ENCODE measurements at regions not wholly inside any gene's neighbourhood (a gene's known extent, or its start where the extent isn't known, plus 50 kb on each side); places are given as distances from the start of the nearest gene placed in this dataset.

DNA sequence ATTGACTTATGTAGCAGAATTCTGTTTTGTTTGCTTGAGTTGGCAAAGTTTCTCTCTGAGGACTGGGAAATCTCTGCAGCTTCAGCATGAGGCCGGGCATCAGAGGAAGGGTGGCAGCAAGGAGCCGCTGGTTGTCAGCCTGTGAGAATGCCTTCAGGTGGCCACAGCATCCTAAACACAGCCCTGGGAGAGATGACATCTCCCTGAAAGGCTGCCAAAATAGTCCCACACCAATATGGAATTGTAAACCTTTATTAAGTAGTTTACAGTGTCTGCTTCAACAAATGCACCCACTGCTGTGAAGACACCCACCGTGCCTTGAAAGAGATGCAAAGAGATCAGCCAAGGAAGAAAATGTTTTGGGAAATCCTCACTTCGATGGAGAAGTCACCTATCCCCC is 609.7 kb upstream of the ARRDC4 start:
- Histone ChIP-seq H3K27me3 (no peaks in the 10 kb centered on the region), H3K4me3 (no peak overlapping the region), H3K27ac (no peak overlapping the region), H3K36me3 (no peaks in the 10 kb centered on the region), H3K4me1 (ENCODE audit: insufficient read depth) (no peaks in the 10 kb centered on the region), H3K9me3 (no peaks in the 10 kb centered on the region)
- WGBS, 3 donors, result 56 to 59% (median 57%) methylated on average over 4 of the region's 4 CpGs
- intact Hi-C loops (cut with DNase I), result loop anchor here in 1 of 4 donors (5.0 kb wide), 1 partner anchor 296 kb away; no protein-coding TSS in a partner anchor
- DNase-seq, result no peak
- TF ChIP-seq EP300 (IDR thresholded peaks at IDR 0.05) (no peak), POLR2A (IDR thresholded peaks at IDR 0.05) (no peak)
- TF ChIP-seq, protein P1, sequence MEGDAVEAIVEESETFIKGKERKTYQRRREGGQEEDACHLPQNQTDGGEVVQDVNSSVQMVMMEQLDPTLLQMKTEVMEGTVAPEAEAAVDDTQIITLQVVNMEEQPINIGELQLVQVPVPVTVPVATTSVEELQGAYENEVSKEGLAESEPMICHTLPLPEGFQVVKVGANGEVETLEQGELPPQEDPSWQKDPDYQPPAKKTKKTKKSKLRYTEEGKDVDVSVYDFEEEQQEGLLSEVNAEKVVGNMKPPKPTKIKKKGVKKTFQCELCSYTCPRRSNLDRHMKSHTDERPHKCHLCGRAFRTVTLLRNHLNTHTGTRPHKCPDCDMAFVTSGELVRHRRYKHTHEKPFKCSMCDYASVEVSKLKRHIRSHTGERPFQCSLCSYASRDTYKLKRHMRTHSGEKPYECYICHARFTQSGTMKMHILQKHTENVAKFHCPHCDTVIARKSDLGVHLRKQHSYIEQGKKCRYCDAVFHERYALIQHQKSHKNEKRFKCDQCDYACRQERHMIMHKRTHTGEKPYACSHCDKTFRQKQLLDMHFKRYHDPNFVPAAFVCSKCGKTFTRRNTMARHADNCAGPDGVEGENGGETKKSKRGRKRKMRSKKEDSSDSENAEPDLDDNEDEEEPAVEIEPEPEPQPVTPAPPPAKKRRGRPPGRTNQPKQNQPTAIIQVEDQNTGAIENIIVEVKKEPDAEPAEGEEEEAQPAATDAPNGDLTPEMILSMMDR (IDR thresholded peaks at IDR 0.05), result no peak

DNA sequence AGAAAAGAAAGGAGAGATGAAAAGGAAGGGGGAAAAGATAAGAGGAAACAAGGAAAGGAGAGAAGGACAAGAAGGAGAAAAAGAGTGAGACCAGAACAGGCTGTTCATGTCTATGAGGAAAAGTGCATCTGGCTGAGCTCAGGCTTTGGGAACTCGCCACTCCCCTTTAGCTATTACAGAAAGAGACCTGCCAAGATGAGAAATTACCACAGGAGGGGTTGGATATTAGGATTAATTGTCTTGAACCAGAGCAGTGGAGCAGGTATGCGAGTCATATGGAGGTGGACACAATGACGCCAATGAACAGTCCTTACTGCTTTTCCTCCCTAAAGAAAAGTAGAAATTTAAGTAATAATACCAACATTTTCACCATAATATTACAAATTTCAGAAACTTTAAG is 577.0 kb upstream of the ARRDC4 start:
- no peaks in the 10 kb centered on the region for H3K36me3 ChIP-seq
- DNase-seq, result no peak
- no peaks in the 10 kb centered on the region for H3K9me3 ChIP-seq
- WGBS, 3 donors, result 63 to 70% (median 69%) methylated on average over 3 of the region's 3 CpGs
- intact Hi-C loops (cut with DNase I), result no loop called here
- no peak overlapping the region for H3K27ac ChIP-seq
- TF ChIP-seq POLR2A (IDR thresholded peaks at IDR 0.05), result no peak
- TF ChIP-seq, protein P1 (IDR thresholded peaks at IDR 0.05), result no peak
- no peak for TF ChIP-seq EP300 (IDR thresholded peaks at IDR 0.05)
- no peaks in the 10 kb centered on the region for H3K4me1 ChIP-seq (ENCODE audit: insufficient read depth)
- H3K27me3 ChIP-seq, result no peaks in the 10 kb centered on the region
- H3K4me3 ChIP-seq, result no peak overlapping the region

DNA sequence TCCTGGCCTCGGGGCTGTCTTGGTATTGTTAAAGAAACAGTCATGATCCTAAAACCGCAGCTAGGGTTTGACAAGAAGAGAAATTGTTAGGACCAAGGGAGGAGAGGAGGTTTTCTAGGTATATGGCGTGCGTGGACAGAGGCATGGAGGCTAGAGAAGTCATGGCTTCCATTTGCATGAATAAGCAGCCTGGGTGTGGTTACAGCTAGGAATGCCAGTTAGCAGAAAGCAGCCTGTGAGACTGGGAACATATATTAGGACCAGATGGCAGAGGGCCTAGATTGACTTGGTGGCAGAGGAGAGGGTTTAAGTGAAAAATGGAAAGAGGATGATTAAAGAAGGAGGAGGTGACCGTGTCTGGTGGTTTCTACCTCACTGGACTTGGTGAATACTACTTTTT is 573.6 kb upstream of the ARRDC4 start:
- Histone ChIP-seq H3K27me3 (no peaks in the 10 kb centered on the region), H3K27ac (no peak overlapping the region), H3K36me3 (no peaks in the 10 kb centered on the region), H3K4me3 (no peak overlapping the region), H3K9me3 (no peaks in the 10 kb centered on the region), H3K4me1 (ENCODE audit: insufficient read depth) (no peaks in the 10 kb centered on the region)
- TF ChIP-seq, protein P1 (IDR thresholded peaks at IDR 0.05), result no peak
- no peak for TF ChIP-seq POLR2A (IDR thresholded peaks at IDR 0.05)
- no peak for TF ChIP-seq EP300 (IDR thresholded peaks at IDR 0.05)
- intact Hi-C loops (cut with DNase I), result no loop called here
- DNase-seq, result no peak
- WGBS, 3 donors, result 81 to 85% (median 84%) methylated on average over 5 of the region's 5 CpGs

DNA sequence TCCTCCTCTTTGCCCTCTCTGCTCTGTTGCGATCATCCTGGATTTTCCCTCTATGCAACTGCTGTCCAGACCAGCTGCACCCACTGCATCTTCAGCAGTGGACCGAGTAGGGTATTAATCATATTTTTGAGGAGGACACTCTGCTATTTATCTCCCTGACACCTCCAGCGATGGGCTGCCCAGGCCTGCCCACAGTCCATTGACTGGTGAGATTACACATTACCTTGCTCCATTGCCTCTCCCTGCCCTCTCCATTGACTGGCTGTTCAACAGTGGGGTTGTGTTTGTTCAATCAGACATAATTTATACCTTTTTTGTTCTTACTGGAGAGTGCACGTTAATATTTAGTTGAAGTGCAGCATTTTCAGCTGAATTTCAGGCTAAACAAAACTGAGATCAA is 559.3 kb upstream of the ARRDC4 start:
- no peak for TF ChIP-seq POLR2A (IDR thresholded peaks at IDR 0.05)
- TF ChIP-seq, protein P1 (IDR thresholded peaks at IDR 0.05), result no peak
- no peak for TF ChIP-seq EP300 (IDR thresholded peaks at IDR 0.05)
- WGBS, 3 donors, result 49 to 63% (median 58%) methylated on average over 4 of the region's 4 CpGs
- Histone ChIP-seq H3K36me3 (no peaks in the 10 kb centered on the region), H3K27me3 (no peaks in the 10 kb centered on the region), H3K9me3 (no peaks in the 10 kb centered on the region), H3K4me3 (no peak overlapping the region), H3K4me1 (ENCODE audit: insufficient read depth) (no peaks in the 10 kb centered on the region), H3K27ac (no peak overlapping the region)
- intact Hi-C loops (cut with DNase I), result no loop called here
- no peak for DNase-seq

DNA sequence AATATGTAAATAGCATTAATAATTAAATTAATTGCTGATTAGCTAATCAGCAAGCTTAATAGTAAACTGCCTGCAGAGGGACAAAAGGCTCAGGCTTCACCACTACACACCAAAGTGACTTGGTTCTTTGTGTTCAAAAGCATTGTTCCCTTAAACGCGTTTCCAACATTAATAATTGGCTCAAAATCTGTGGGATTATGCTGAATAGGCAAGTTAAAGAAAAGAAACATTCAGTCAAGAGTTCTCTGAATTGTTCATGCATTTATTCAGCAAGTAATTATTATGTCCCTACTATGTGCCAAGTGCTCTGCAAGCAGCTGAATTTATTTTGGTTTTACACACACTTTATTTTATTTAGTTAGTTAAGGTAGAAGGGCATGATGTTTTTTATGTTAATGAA is 558.5 kb upstream of the ARRDC4 start:
- no peaks in the 10 kb centered on the region for H3K27me3 ChIP-seq
- no peaks in the 10 kb centered on the region for H3K4me1 ChIP-seq (ENCODE audit: insufficient read depth)
- TF ChIP-seq, protein P1 (IDR thresholded peaks at IDR 0.05), result no peak
- TF ChIP-seq POLR2A (IDR thresholded peaks at IDR 0.05), result no peak
- no peak for TF ChIP-seq EP300 (IDR thresholded peaks at IDR 0.05)
- H3K9me3 ChIP-seq, result no peaks in the 10 kb centered on the region
- H3K4me3 ChIP-seq, result no peak overlapping the region
- intact Hi-C loops (cut with DNase I), result no loop called here
- 75 to 89% (median 85%) methylated on average over 2 of the region's 2 CpGs for WGBS, 3 donors
- H3K36me3 ChIP-seq, result no peaks in the 10 kb centered on the region
- H3K27ac ChIP-seq, result no peak overlapping the region
- no peak for DNase-seq

All from ovary (tissue), 7 donors.